ENCODE measurements at regions not wholly inside any gene's neighbourhood (a gene's known extent, or its start where the extent isn't known, plus 50 kb on each side); places are given as distances from the start of the nearest gene placed in this dataset.
"Not testable (repeated sequence)": the region's sequence is repeated elsewhere in the genome, so short reads cannot be mapped to it uniquely, and the experiment has no call there.

GRCh38 chr9:97158722-97159121, 119.8 kb upstream of the CTSV start:
- H3K27me3 Mint-ChIP-seq (ENCODE audit: low read depth); ATAC-seq; H3K4me1 Mint-ChIP-seq; POLR2A ChIA-PET; CTCF ChIA-PET; H3K4me3 Mint-ChIP-seq; H3K27ac Mint-ChIP-seq; DNase-seq (ENCODE audit: low spot score); H3K9me3 Mint-ChIP-seq: not testable (repeated sequence)
- peaks cover 79% of the 10 kb centered on the region for H3K36me3 Mint-ChIP-seq

- DNase-seq (ENCODE audit: low spot score); H3K4me3 Mint-ChIP-seq; H3K27me3 Mint-ChIP-seq (ENCODE audit: low read depth); ATAC-seq; CTCF ChIA-PET; POLR2A ChIA-PET: not testable (repeated sequence)
- Mint-ChIP-seq H3K4me1 (peaks cover 15% of the 10 kb centered on the region), H3K36me3 (peaks cover 87% of the 10 kb centered on the region), H3K9me3 (peaks cover 11% of the 10 kb centered on the region), H3K27ac (peak overlapping the region; percentile 14; the same call in 1 of the 2 replicates)
These were observed 116.5 kb upstream of the CTSV start for GRCh38 chr9:97155441-97155840.

GRCh38 chr9:97153967-97154366, 115.0 kb upstream of the CTSV start:
- Mint-ChIP-seq H3K9me3 (peaks cover 10% of the 10 kb centered on the region), H3K27me3 (ENCODE audit: low read depth) (no peaks in the 10 kb centered on the region), H3K36me3 (peaks cover 77% of the 10 kb centered on the region), H3K27ac (no peak overlapping the region), H3K4me1 (peaks cover 30% of the 10 kb centered on the region), H3K4me3 (no peak overlapping the region)
- no peak for TF ChIP-seq ZNF232 (CRISPR knock-in tag; IDR thresholded peaks at IDR 0.05)
- no peak for ATAC-seq
- POLR2A ChIA-PET, result no interaction called here
- CTCF ChIA-PET, result no interaction called here
- no peak for DNase-seq (ENCODE audit: low spot score)

- POLR2A ChIA-PET; H3K9me3 Mint-ChIP-seq; DNase-seq (ENCODE audit: low spot score); H3K4me3 Mint-ChIP-seq; H3K27me3 Mint-ChIP-seq (ENCODE audit: low read depth); H3K27ac Mint-ChIP-seq; ATAC-seq; CTCF ChIA-PET: not testable (repeated sequence)
- peaks cover 80% of the 10 kb centered on the region for H3K36me3 Mint-ChIP-seq
- H3K4me1 Mint-ChIP-seq, result peaks cover 38% of the 10 kb centered on the region
These were observed 114.2 kb upstream of the CTSV start for GRCh38 chr9:97153160-97153559.

- peak overlapping the region; percentile 35 for H3K27ac Mint-ChIP-seq
- peaks cover 77% of the 10 kb centered on the region for H3K36me3 Mint-ChIP-seq
- H3K27me3 Mint-ChIP-seq (ENCODE audit: low read depth); CTCF ChIA-PET; POLR2A ChIA-PET; H3K4me3 Mint-ChIP-seq; ATAC-seq; H3K9me3 Mint-ChIP-seq; DNase-seq (ENCODE audit: low spot score): not testable (repeated sequence)
- peaks cover 65% of the 10 kb centered on the region for H3K4me1 Mint-ChIP-seq
These were observed 111.5 kb upstream of the CTSV start for GRCh38 chr9:97150471-97150870.

GRCh38 chr9:97148428-97148827, 109.5 kb upstream of the CTSV start:
- H3K27ac Mint-ChIP-seq, result peak overlapping the region; percentile 89
- peaks cover 78% of the 10 kb centered on the region for H3K4me1 Mint-ChIP-seq
- H3K4me3 Mint-ChIP-seq, result peak overlapping the region; percentile 42
- CTCF ChIA-PET, result interaction anchor here (0.8 kb wide), 1 partner anchor 9 kb away, joined by 3 read pairs; no protein-coding TSS in a partner anchor
- H3K27me3 Mint-ChIP-seq (ENCODE audit: low read depth); POLR2A ChIA-PET; H3K9me3 Mint-ChIP-seq: not testable (repeated sequence)
- H3K36me3 Mint-ChIP-seq, result peaks cover 70% of the 10 kb centered on the region
- peak; percentile 38 for DNase-seq (ENCODE audit: low spot score)
- peak; percentile 86 for ATAC-seq

GRCh38 chr9:97145680-97146079, 106.7 kb upstream of the CTSV start:
- H3K4me3 Mint-ChIP-seq; H3K9me3 Mint-ChIP-seq; H3K27me3 Mint-ChIP-seq (ENCODE audit: low read depth); CTCF ChIA-PET; ATAC-seq; DNase-seq (ENCODE audit: low spot score); POLR2A ChIA-PET: not testable (repeated sequence)
- Mint-ChIP-seq H3K36me3 (peaks cover 70% of the 10 kb centered on the region), H3K4me1 (peaks cover 84% of the 10 kb centered on the region), H3K27ac (peak overlapping the region; percentile 85)

GRCh38 chr9:97140566-97140965, 101.6 kb upstream of the CTSV start:
- no peaks in the 10 kb centered on the region for H3K9me3 Mint-ChIP-seq
- no peak overlapping the region for H3K4me3 Mint-ChIP-seq
- ChIA-PET CTCF (no interaction called here), POLR2A (no interaction called here)
- ATAC-seq (no peak), DNase-seq (ENCODE audit: low spot score) (no peak)
- H3K36me3 Mint-ChIP-seq, result peaks cover 80% of the 10 kb centered on the region
- peak overlapping the region; percentile 81 for H3K27ac Mint-ChIP-seq
- peaks cover 53% of the 10 kb centered on the region for H3K4me1 Mint-ChIP-seq
- TF ChIP-seq PRRX2 (CRISPR knock-in tag; IDR thresholded peaks at IDR 0.05) (no peak), E2F5 (CRISPR knock-in tag; IDR thresholded peaks at IDR 0.05) (no peak), E2F4 (CRISPR knock-in tag; IDR thresholded peaks at IDR 0.05; ENCODE audit: borderline replicate concordance, low read depth) (no peak), SMAD4 (CRISPR knock-in tag; IDR thresholded peaks at IDR 0.05) (no peak), MYBL2 (CRISPR knock-in tag; IDR thresholded peaks at IDR 0.05) (no peak), TP53 (CRISPR knock-in tag; IDR thresholded peaks at IDR 0.05) (no peak), ZNF671 (CRISPR knock-in tag; IDR thresholded peaks at IDR 0.05) (no peak), CREM (CRISPR knock-in tag; IDR thresholded peaks at IDR 0.05) (no peak), IRF1 (CRISPR knock-in tag; IDR thresholded peaks at IDR 0.05) (no peak), TCF7 (CRISPR knock-in tag; IDR thresholded peaks at IDR 0.05; ENCODE audit: low read depth) (no peak), CDX4 (CRISPR knock-in tag; IDR thresholded peaks at IDR 0.05; ENCODE audit: borderline replicate concordance) (no peak)
- H3K27me3 Mint-ChIP-seq (ENCODE audit: low read depth), result no peaks in the 10 kb centered on the region

Data from WTC11 (cell line).